Stimulated activated CD8-positive, alpha-beta memory T cell treated with anti-CD3 and anti-CD28 coated beads, Interleukin-15, amount 100 ng/mL, for 48 hours (primary cell): ENCODE measurements at regions not wholly inside any gene's neighbourhood (a gene's known extent, or its start where the extent isn't known, plus 50 kb on each side); places are given as distances from the start of the nearest gene placed in this dataset.
"Not testable (repeated sequence)": the region's sequence is repeated elsewhere in the genome, so short reads cannot be mapped to it uniquely, and the experiment has no call there.

Experiments used
- DNase-seq, 2 donors: peaks; one replicate each; pipeline ENCODE4 v3.0.0-alpha.2; 2020; ENCODE audit warnings: low read depth in 2 of 2

DNA sequence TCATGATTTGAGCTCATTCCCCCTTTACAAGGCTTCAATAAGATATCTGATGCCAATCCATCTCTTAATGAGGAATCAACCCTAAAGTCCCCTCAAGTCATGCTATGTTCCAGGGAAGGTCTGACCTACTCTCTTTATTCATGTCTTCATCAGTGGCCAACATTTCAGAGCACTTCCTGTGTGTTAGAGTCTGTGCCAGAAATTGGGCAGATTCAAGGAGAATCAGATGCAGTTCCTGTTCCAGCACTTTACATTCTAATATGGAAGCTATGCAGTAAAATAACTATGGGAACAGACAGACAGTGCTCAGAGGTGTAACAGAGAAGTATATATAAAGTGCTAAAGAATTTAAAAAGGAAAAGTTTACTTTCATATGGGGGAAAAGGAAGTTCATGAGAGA lies 193.4 kb upstream of the NR4A3 start:
- no peak for DNase-seq

DNA sequence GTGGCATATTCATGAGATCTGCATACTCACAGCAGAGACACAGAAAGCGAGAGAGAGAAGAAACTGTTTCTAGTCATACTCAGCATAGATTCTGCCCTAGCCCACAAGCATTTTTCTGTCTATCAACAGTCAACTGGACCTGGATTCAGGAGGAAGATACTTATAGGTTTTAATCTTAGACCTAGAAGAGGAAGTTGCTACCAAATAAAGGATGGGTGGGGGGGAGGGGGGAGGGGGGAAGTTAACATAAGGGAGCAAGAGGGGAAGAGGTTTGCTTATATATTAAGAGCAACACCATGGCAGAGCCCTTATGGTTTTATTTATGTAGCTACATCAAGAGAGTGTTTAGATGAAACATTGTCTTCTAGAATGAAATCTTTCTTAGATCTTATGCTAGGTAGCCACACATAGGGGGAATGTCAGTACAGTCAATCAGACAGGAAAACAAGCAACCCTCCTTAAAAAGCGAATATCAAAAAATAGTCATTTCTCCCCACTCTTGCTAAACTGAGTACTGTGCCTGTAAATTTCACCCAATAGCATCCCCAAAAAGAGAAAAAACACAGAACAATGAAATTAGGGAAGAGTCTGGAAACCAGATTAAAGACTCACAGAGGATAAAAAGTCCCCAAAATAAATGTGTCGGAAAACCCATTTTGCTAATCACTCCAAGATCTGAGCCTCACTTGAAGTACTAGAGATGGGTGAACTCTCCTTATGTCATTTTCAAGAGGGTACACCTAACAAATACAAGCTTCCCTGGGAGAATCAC lies 192.7 kb upstream of the NR4A3 start:
- no peak for DNase-seq

DNA sequence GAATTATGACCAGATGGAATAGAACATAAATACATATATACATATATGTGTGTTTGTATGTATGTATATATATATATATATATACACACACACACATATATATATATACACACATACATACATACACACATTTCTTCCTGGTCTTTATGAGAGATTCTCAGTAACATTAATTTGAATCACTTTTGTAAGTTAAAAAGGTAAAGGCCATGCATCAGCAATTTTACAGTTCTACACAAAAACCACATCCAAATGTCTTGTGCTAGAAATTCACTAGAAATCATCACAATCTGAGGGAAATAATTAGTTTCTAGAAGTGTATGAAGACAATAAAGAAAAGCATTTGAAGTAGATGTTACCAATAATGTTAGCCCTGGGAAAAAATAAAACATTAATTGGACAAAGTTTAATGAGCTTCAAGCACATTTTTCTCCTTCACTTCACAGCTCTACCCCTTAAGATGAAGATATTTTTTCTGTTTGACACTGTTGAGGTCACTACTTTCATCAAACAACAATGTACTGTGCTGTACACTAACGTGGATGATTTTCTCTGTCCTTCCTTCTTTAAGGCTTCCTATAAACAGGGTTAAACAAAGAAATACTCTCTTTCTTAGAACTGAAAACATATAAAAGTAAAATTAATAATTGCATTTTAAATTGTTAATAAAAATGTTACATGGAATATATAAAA lies 189.2 kb upstream of the NR4A3 start:
- no peak for DNase-seq

DNA sequence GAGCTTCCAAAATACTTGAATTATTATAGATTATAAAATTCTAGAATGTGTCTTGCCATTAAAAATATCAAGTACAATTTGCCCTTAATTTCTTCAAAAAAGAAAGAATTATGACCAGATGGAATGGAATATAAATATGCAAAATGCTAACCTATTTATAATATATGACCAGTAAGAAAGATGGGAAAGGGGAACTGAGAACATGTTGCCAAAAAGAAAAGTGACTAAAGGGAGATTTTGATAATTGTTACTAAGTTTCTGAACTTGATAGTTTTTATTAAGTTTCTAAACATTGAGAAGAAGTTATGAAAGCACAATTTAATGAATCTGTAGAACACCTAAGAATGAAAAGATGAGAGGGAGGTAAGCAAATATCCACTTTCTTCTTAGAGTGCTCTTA lies 188.4 kb upstream of the NR4A3 start:
- DNase-seq = no peak

DNA sequence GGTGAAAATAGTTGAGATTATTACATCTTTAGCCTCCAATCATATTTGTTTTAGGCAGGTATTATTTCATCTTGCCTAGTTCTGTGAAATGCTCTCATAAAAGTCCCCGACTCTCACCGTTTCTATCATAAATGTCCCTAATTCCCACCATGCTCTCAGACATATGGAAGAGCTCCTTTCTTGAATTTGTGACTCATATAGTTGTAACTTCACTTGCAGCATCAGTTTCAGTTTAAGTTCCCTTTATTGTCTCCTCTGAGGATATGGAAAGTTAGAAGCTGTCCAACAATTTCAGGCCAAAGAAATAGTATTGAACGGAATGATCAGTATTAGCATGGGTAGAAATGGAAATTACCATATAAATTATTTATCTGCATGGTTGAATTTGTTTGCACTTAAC lies 187.5 kb upstream of the NR4A3 start:
- no peak for DNase-seq

DNA sequence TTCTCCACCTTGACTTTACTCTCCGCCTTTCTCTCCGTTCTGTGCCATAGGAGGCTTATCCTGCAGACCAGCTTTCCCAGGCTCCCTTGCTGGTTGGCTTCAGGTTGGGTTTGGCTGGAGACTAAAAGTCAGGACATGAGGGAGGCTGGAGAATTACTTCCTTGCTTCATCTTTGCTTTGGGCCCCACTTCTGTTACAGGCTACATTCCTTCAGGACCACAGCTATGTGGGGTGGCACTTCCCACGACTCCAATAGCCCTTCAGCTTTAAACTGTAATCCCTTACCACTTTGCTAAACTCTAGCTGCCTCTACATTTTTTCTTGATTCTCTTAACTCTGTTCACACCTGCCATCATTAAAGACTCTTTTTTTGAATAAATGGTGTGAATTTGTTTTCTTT lies 186.7 kb upstream of the NR4A3 start:
- no peak for DNase-seq

DNA sequence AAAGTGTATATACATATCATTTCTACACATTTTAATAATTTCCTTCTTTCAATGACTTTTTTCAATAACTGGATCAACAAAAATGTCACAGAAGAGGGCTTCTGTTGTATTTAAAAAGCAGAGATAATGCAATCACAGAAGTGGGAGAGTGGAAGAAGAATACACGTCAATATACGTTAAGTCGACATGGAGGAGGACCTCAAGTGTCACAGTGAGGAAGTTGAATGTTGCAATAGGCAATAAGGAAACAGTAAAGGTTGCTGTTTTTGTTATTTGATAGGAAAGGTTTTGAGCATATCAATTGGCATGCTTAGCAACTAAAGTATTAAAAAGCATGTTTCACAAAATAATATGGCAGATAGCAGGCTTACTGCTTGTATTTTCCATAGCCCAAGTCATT lies 184.0 kb upstream of the NR4A3 start:
- DNase-seq = no peak

DNA sequence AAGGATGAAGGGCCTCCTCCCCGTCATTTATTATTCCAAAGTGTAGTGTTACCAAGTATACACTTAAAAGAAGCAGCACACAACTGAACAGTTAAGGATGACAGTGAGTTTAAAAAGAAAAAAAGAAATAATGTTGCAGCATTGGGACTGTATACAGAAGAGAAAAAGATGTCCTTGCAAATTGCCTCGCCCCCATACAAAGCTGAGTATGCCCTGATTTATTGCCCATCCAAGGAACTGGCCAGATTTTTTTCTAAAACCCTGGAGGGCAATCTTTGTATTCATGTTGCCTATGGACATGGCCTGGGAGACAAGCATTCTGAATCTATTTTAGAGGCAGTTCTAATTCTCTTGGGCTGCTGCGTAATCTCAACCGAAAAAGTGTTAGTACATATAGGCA lies 182.7 kb upstream of the NR4A3 start:
- DNase-seq = no peak

DNA sequence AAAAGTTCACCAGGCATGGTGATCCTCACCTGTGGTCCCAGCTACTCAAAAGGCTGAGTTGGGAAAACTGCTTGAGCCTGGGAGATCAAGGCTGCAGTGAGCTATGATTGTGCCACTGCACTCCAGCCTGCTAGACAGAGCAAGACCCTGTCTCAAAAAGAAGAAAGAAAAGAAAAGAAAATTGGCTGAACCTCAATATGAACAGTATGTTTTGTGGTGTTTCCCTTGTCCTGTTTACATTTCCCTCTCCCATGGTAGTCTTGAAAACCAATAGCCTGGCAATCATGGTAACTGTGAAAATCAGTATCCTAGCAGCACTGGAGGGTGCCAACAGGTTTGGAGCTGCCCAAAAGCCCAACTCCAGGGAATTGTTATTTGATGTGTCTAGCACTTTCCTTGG lies 174.1 kb upstream of the NR4A3 start:
- no peak for DNase-seq

DNA sequence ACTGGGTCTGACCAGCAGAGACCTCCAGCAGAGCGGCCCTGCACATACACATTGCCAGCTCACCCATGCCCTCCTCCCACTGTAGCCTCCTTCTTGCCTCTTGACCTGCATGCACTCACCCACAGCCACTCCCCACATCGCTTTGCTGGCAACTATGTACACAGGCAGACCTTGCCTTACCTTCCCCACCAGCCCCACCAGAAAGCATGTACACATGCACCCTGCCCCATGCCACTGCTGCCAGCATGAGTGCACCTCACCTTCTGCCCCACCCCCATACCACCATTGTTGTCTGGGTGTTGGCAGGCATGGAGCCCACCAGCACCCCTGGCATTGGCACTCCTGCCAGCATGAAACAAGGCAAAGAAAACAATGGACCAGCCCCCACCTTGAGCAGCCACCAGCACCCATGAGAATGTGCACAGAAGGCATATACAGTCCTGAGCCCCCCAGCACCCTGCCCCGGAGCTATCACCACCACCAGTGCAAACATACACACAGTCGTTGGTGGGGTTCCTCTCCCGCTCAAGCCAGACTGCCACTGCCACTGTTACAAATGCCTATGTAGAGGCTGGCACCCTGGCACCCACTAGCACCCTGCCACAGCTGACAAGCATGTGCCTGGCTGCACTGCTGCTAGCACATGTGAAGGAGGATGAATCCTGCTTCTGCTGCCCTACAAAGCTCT lies 171.4 kb upstream of the NR4A3 start:
- no peak for DNase-seq

DNA sequence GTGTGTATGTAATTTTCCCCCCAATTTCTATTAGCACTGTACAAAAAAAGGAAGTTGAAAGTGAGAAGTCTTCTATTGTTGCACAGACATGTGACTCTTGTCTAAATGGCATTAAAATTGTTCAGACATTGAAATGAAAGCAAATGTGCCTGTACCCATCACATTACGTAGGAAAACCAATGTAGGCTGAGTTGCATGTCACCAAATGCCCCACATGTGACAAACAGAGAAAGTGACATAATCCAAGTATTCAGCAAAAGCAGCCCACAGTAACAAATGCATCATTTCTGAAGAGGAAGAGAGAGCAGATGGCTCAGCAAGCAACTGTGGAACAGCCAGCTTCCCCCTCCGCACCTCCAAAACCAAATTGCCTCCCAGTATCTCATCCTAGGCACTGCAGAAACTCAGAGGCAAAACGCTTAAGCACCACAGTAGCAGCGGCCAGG lies 161.5 kb upstream of the NR4A3 start:
- DNase-seq = no peak

DNA sequence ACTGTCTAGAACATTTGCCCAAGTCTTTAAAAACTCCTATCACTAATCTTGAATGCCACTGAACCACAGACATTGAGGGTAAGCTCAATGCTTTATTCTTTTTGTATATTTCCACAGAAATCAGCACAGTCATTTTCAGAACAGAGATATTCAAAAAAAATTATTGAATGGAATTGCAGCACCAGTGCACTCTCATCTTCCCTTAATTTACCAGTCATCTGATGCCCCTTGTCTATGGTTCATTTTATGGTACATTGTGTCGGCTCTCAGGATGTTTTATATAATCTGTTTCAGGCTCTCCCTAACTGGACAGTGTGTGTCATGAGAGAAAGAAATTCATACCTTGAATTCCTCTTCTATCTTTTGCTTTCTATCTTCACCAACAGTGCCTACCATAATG lies 158.4 kb upstream of the NR4A3 start:
- no peak for DNase-seq

DNA sequence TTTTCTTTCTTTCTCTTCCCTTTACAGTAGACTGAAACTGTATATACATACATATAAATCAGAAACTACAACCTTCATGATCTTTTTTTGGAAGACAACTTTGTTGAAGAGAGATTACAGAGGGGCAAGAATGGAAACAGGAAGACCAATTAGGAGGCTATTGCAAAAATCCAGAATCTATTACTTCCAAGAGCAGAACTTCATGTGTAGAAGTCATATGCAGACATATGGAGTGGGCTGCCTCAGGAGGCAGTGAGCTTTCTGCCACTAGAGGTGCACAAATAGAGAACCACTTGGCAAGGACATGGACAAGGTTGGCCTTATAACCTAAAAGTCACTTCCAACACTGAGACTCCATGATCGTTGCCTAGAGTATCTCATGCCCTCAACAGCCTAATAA lies 157.8 kb upstream of the NR4A3 start:
- DNase-seq = no peak

DNA sequence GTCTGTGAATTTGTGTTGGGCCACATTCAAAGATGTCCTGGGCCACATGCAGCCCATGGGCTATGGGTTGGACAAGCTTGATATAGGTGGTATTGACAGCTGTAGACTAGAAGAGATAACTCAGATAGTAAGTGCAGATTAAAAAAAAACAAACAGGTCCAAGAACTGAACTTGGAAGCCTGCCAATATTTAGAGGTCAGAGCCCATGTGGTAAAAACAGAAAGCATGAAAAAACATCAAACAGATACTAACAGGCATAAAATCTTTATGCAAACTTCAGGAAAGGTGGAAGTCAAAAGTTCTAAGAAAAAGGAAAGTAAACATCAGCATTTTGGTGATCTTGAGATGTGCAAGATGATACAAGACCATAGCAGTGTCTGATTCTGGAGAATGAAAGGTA lies 155.1 kb upstream of the NR4A3 start:
- DNase-seq = no peak

DNA sequence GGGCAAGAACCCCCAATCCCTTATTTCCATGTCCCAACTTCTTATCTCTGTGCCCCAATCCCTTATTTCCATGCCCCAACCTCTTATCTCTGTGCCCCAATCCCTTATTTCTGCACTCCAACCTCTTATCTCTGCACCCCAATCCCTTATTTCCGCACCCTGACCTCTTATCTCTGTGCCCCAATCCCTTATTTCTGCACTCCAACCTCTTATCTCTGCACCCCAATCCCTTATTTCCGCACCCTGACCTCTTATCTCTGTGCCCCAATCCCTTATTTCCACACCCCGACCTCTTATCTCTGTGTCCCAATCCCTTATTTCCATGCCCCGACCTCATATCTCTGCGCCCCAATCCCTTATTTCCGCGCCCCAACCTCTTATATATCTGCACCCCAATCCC lies 150.8 kb upstream of the NR4A3 start:
- DNase-seq = not testable (repeated sequence)

DNA sequence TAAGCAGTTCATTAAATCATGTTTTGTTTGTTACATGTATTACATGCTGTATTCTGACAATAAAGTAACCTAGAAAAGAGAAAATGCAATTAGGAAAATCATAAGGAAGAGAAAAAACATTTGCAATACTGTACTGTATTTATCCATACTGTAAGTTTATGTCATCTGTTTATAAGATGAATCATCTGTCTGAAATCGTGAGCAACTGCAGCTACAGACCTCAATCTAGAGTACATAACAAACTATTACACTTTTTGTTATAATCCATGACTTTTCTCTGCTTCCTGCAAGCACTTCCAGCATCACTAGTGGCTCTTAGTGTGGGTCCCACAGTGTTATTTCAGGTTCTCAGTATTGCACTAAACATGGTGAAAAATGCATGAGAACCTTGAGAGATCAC lies 144.4 kb upstream of the NR4A3 start:
- DNase-seq = no peak

DNA sequence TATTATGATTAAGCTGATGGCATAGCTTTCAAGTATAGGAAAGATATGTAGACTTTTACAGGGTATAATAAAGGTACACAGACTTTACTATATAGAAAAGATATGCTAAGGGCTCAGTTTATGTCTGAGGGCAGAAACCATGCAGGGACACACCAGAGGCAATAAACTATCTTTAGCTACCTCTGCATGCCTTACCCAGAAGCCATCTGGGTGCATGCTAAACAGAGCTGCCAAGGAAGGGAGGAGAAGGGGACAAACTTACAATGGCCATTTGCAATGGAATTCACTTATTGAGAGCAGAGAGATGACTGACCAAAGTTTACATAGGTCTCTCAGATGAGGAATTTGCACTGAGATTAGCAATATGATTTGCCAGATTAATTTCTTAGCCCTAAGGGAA lies 143.1 kb upstream of the NR4A3 start:
- no peak for DNase-seq

DNA sequence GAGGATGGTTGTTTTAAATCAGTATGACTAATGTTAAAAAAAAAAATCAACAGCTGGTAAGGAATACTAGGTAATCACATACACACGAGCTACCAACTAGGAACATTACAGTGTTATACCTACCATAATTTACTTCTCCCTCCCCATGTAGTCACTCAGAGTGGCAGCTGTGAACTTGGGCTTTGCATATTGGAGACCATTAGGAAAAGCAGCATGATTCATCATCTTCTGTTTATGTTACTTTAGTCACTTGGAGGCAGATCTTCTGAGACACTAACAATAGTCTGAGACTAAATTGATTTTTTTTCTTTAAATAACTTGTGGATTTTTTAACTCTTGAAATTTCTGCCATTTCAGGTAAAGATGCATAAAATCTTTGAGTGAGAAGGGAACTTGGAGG lies 141.5 kb upstream of the NR4A3 start:
- DNase-seq = no peak

DNA sequence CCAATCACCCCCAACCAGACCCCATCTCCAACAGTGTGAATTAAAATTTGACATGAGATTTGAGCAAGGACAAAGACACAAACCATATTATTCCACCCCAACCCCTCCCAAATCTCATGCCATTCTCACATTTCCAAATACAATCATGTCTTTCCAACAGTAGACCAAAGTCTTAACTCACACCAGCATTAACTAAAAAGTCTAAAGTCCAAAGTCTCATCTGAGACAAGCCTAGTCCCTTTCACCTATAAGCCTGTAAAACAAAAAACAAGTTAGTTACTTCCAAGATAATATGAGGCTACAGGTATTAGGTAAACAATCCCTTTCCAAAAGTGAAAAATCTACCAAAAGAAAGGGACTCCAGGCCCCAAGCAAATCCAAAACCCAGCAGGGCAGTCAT lies 140.6 kb upstream of the NR4A3 start:
- DNase-seq = no peak

DNA sequence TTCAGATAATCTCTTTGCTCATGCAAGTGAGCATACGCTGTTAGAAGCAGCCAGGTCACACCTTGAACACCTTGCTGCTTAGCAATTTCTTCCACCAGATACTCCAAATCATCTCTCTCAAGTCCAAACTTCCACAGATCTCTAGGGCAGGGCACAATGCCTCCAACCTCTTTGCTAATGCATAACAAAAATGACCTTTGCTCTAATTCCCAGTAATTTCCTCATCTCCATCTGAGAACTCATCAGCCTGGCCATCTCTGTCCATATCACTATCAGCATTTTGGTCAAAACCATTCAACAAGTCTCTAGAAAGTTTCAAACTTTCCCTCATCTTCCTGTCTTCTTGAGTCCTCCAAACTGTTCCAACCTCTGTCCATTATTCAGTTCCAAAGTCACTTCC lies 139.3 kb upstream of the NR4A3 start:
- DNase-seq = no peak

DNA sequence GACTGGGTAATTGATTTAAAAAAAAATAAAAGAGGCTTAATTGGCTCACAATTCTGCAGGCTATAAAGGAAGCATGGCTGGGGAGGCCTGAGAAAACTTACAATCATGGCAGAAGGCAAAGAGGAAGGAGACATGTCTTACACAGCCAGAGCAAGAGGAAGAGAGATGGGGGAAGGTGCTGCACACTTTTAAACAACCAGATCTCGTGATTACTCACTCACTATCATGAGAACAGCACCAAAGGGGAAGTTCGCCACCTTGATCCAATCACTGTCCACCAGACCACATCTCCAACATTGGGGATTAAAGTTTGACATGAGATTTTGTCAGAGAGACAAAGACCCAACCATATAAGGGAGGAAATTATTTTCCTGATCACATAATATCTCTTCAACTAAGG lies 138.8 kb upstream of the NR4A3 start:
- no peak for DNase-seq

DNA sequence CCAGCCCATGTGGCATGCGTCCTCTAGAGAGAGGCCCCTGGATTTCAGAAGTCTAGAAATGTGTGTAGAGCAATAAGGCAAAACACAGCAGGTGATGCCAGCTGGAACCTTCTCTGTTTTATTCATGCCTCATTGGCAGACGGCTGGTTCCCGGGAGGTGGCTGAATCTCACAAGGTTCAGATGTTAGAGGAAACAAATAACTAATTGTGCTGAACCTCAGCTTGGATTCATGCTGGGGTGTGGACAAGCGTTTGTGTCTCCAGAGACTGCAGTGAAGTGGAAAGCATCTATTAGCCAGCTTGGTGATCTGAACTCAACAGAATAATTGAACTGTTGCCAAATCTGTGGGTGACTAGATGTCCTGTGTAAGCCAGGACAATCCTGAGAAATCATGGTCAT lies 131.1 kb upstream of the NR4A3 start:
- no peak for DNase-seq

DNA sequence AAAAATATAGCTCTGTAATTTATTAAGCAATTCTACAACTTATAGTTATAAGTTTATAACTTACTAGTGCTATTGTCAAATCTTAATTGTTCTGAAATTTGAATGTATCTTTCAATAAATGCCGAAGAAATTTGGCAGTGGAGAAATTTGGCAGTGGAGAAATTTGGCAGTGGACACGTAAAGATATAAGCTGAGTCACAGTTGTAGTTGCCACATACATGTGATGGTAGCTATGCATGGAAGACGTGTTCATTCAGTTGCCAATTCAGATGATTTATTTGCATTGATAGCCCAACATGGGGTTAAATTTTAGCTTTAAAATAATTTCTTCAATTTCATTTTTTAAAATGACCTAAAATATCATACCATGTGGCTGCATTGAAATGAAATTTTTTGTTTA lies 127.8 kb upstream of the NR4A3 start:
- no peak for DNase-seq
